T-cell (primary cell): ENCODE measurements at regions not wholly inside any gene's neighbourhood (a gene's known extent, or its start where the extent isn't known, plus 50 kb on each side); places are given as distances from the start of the nearest gene placed in this dataset.
"Not testable (repeated sequence)": the region's sequence is repeated elsewhere in the genome, so short reads cannot be mapped to it uniquely, and the experiment has no call there.

Experiments used
- ATAC-seq, 4 experiments: fragments of 200-7000 bp in 3 of 4; fragments of 150-1000 bp in 1 of 4; cut with Tn5 transposase; replicated peaks in 1 of 4; 1 replicate in 3 of 4; 2 replicates in 1 of 4; pipeline ENCODE4 v1.10.0; 2021; ENCODE audit warnings: moderate library complexity in 3 of 4, mild to moderate bottlenecking in 2 of 4, moderate number of reproducible peaks in 1 of 4
- CTCF ChIA-PET, 2 donors: fragments of 300-600 bp; sonication (Branson Sonifier 250); formaldehyde crosslinking; loops; one replicate each; lab custom pipeline; 2022; ENCODE audit warnings: antibody characterized with exemption in 2 of 2; lab: Charles Lee
- POLR2A ChIA-PET, 2 donors: fragments of 300-600 bp; sonication (Branson Sonifier 250); formaldehyde crosslinking; loops; one replicate each; lab custom pipeline; 2022; ENCODE audit warnings: antibody characterized with exemption in 2 of 2; lab: Charles Lee
- DNase-seq, 35 experiments: peaks; one replicate each; pipeline versions ENCODE4 v3.0.0 to v3.0.0-alpha.2; 2013 to 2023
- H3K27ac ChIP-seq: one replicate; pipeline ENCODE4 v1.5.1; 2013; ENCODE audit warnings: low read length
- H3K27me3 ChIP-seq, 2 experiments: replicated peaks in 1 of 2; 1 replicate in 1 of 2; 2 replicates in 1 of 2; pipeline versions ENCODE4 v1.6.1 to v1.7.0; 2013; ENCODE audit warnings: low read length in 1 of 2, mixed read lengths in 1 of 2; ENCODE audit not compliant: control insufficient read depth in 2 of 2, insufficient read depth in 2 of 2; ENCODE audit errors: extremely low read depth in 1 of 2
- H3K36me3 ChIP-seq, 2 donors: 1 replicate in 1 of 2; 2 replicates in 1 of 2; pipeline versions ENCODE4 v1.6.1 to v1.7.0; 2013; ENCODE audit warnings: low read length in 1 of 2; ENCODE audit not compliant: control insufficient read depth in 2 of 2, insufficient read depth in 1 of 2; ENCODE audit errors: extremely low read depth in 1 of 2
- H3K4me1 ChIP-seq, 2 experiments: 1 replicate in 1 of 2; 2 replicates in 1 of 2; pipeline versions ENCODE4 v1.6.1 to v1.7.0; 2013; ENCODE audit warnings: low read length in 2 of 2, mixed read lengths in 1 of 2; ENCODE audit not compliant: insufficient read depth in 2 of 2, control insufficient read depth in 1 of 2; ENCODE audit errors: extremely low read depth in 1 of 2
- H3K4me3 ChIP-seq, 2 donors: 1 replicate in 1 of 2; 2 replicates in 1 of 2; pipeline versions ENCODE4 v1.5.1 to v1.7.0; 2013; ENCODE audit warnings: mild to moderate bottlenecking in 2 of 2, low read length in 1 of 2, moderate library complexity in 1 of 2; ENCODE audit not compliant: control insufficient read depth in 1 of 2; ENCODE audit errors: extremely low read depth in 1 of 2
- H3K9me3 ChIP-seq: 2 replicates; pipeline ENCODE4 v1.7.0; 2013
- H3K27ac Mint-ChIP-seq, 2 donors: one replicate each; pipeline ENCODE4 v1.8.0; 2020 to 2021; ENCODE audit warnings: mild to moderate bottlenecking in 2 of 2, mixed read lengths in 2 of 2
- H3K27me3 Mint-ChIP-seq, 2 donors: one replicate each; pipeline ENCODE4 v1.8.0; 2021 to 2022; ENCODE audit warnings: mixed read lengths in 2 of 2
- H3K36me3 Mint-ChIP-seq: one replicate; pipeline ENCODE4 v1.8.0; 2021; ENCODE audit warnings: mixed read lengths
- H3K4me1 Mint-ChIP-seq, 3 donors: one replicate each; pipeline ENCODE4 v1.8.0; 2020 to 2022; ENCODE audit warnings: mixed read lengths in 3 of 3, mild to moderate bottlenecking in 1 of 3
- H3K4me3 Mint-ChIP-seq, 3 donors: one replicate each; pipeline ENCODE4 v1.8.0; 2020 to 2022; ENCODE audit warnings: mild to moderate bottlenecking in 3 of 3, mixed read lengths in 3 of 3, moderate library complexity in 3 of 3
- H3K9me3 Mint-ChIP-seq, 3 donors: one replicate each; pipeline ENCODE4 v1.8.0; 2020 to 2022; ENCODE audit warnings: mixed read lengths in 3 of 3
- WGBS: methylation state at CpG from one replicate; pipeline ENCODE4 v1.1.5; 2013; ENCODE audit warnings: missing lambda C conversion rate; ENCODE audit not compliant: insufficient coverage; 5-methylcytosine and 5-hydroxymethylcytosine counted together

GRCh38 chr14:105769061-105769730 is 242.8 kb downstream of the TMEM121 start:
- ATAC-seq, H3K27me3 Mint-ChIP-seq, H3K4me1 Mint-ChIP-seq, H3K4me3 ChIP-seq, CTCF ChIA-PET, H3K4me3 Mint-ChIP-seq, H3K36me3 ChIP-seq, H3K9me3 ChIP-seq, DNase-seq, H3K27me3 ChIP-seq, H3K9me3 Mint-ChIP-seq, H3K27ac Mint-ChIP-seq, POLR2A ChIA-PET, H3K4me1 ChIP-seq, H3K27ac ChIP-seq, H3K36me3 Mint-ChIP-seq: not testable (repeated sequence)
- 86% methylated on average over 18 of the region's 35 CpGs for WGBS

GRCh38 chr14:105770619-105771216 is 244.3 kb downstream of the TMEM121 start:
- H3K27ac ChIP-seq, H3K36me3 ChIP-seq, POLR2A ChIA-PET, H3K9me3 Mint-ChIP-seq, H3K27ac Mint-ChIP-seq, H3K9me3 ChIP-seq, H3K36me3 Mint-ChIP-seq, ATAC-seq, DNase-seq, H3K4me1 ChIP-seq, H3K4me3 Mint-ChIP-seq, H3K4me1 Mint-ChIP-seq, H3K27me3 Mint-ChIP-seq, H3K4me3 ChIP-seq, CTCF ChIA-PET: not testable (repeated sequence)
- H3K27me3 ChIP-seq = peaks cover 0 to 12% of the 10 kb centered on the region in 2 experiments
- 94% methylated on average over 5 of the region's 14 CpGs for WGBS

GRCh38 chr14:105771261-105772226 is 245.2 kb downstream of the TMEM121 start:
- 84% methylated on average over 14 of the region's 35 CpGs for WGBS
- POLR2A ChIA-PET, CTCF ChIA-PET: not testable (repeated sequence)

GRCh38 chr14:105772710-105773250 is 246.4 kb downstream of the TMEM121 start:
- WGBS = 73% methylated on average over 6 of the region's 11 CpGs
- DNase-seq = not testable (repeated sequence)

More at GRCh38 chr14:105771261-105772226, 245.2 kb downstream of the TMEM121 start:
- H3K27ac ChIP-seq, H3K9me3 Mint-ChIP-seq, H3K4me1 ChIP-seq, H3K4me3 Mint-ChIP-seq, DNase-seq, H3K36me3 Mint-ChIP-seq, H3K27me3 ChIP-seq, H3K4me3 ChIP-seq, H3K9me3 ChIP-seq, H3K27ac Mint-ChIP-seq, H3K36me3 ChIP-seq, ATAC-seq, H3K27me3 Mint-ChIP-seq, H3K4me1 Mint-ChIP-seq: not testable (repeated sequence)

GRCh38 chr14:105773584-105773983 is 247.2 kb downstream of the TMEM121 start:
- no peaks in the 10 kb centered on the region for H3K9me3 ChIP-seq
- H3K27me3 ChIP-seq = peaks cover 0 to 7% of the 10 kb centered on the region in 2 experiments
- no peaks in the 10 kb centered on the region for H3K4me1 ChIP-seq
- Mint-ChIP-seq H3K27me3 (peaks cover 8 to 12% of the 10 kb centered on the region in 2 donors), H3K36me3 (peaks cover 5% of the 10 kb centered on the region), H3K27ac (no peak overlapping the region), H3K4me3 (no peak overlapping the region), H3K4me1 (peaks cover 0 to 2% (median 0%) of the 10 kb centered on the region in 3 donors), H3K9me3 (peaks cover 4 to 13% (median 9%) of the 10 kb centered on the region in 3 donors)
- DNase-seq (no peak), ATAC-seq (no peak)
- 65% methylated on average over 3 of the region's 3 CpGs for WGBS
- ChIA-PET CTCF (no interaction called here), POLR2A (interaction anchor here in 1 of 2 donors (0.7 kb wide), 2 partner anchors 163 to 1444 kb away, joined by 4 to 9 read pairs; no protein-coding TSS in a partner anchor)
- no peaks in the 10 kb centered on the region for H3K36me3 ChIP-seq
- no peak overlapping the region for H3K27ac ChIP-seq
- no peak overlapping the region for H3K4me3 ChIP-seq

More at GRCh38 chr14:105772710-105773250, 246.4 kb downstream of the TMEM121 start:
- ATAC-seq, H3K4me1 ChIP-seq, H3K9me3 ChIP-seq, H3K27ac Mint-ChIP-seq, H3K27ac ChIP-seq, CTCF ChIA-PET, H3K36me3 ChIP-seq, POLR2A ChIA-PET, H3K4me3 Mint-ChIP-seq, H3K36me3 Mint-ChIP-seq, H3K4me3 ChIP-seq, H3K27me3 ChIP-seq, H3K9me3 Mint-ChIP-seq, H3K4me1 Mint-ChIP-seq: not testable (repeated sequence)
- H3K27me3 Mint-ChIP-seq = peaks cover 8 to 12% of the 10 kb centered on the region in 2 donors

GRCh38 chr14:105774001-105774400 is 247.6 kb downstream of the TMEM121 start:
- Histone ChIP-seq H3K27me3 (peaks cover 0 to 7% of the 10 kb centered on the region in 2 experiments), H3K4me1 (no peaks in the 10 kb centered on the region), H3K36me3 (no peaks in the 10 kb centered on the region), H3K9me3 (no peaks in the 10 kb centered on the region), H3K4me3 (no peak overlapping the region), H3K27ac (no peak overlapping the region)
- Mint-ChIP-seq H3K36me3 (peaks cover 9% of the 10 kb centered on the region), H3K27ac (no peak overlapping the region), H3K27me3 (peaks cover 8 to 12% of the 10 kb centered on the region in 2 donors), H3K9me3 (peaks cover 4 to 17% (median 12%) of the 10 kb centered on the region in 3 donors), H3K4me3 (no peak overlapping the region), H3K4me1 (peaks cover 0 to 2% (median 0%) of the 10 kb centered on the region in 3 donors)
- WGBS = 57% methylated on average over 3 of the region's 3 CpGs
- ChIA-PET CTCF (no interaction called here), POLR2A (interaction anchor here in 1 of 2 donors (0.7 kb wide), 2 partner anchors 163 to 1444 kb away, joined by 4 to 9 read pairs; no protein-coding TSS in a partner anchor)
- ATAC-seq = no peak
- no peak for DNase-seq
